ENCODE measurements at regions not wholly inside any gene's neighbourhood (a gene's known extent, or its start where the extent isn't known, plus 50 kb on each side); places are given as distances from the start of the nearest gene placed in this dataset.
"Not testable (repeated sequence)": the region's sequence is repeated elsewhere in the genome, so short reads cannot be mapped to it uniquely, and the experiment has no call there.

- Mint-ChIP-seq H3K27ac (no peak overlapping the region), H3K27me3 (ENCODE audit: low read depth) (no peaks in the 10 kb centered on the region), H3K4me1 (ENCODE audit: low read depth) (no peaks in the 10 kb centered on the region), H3K36me3 (ENCODE audit: low read depth) (no peaks in the 10 kb centered on the region), H3K9me3 (ENCODE audit: insufficient read depth) (no peaks in the 10 kb centered on the region), H3K4me3 (no peak overlapping the region)
- ATAC-seq (no peak), DNase-seq (no peak)
- CTCF ChIA-PET, result no interaction called here
- POLR2A ChIA-PET, result no interaction called here
Observed at GRCh38 chr16:47976636-47977210, 179.1 kb downstream of the ABCC12 start.

- POLR2A ChIA-PET; H3K36me3 Mint-ChIP-seq (ENCODE audit: low read depth): not testable (repeated sequence)
Observed at GRCh38 chr16:47974971-47975370, 180.8 kb downstream of the ABCC12 start.

DNA sequence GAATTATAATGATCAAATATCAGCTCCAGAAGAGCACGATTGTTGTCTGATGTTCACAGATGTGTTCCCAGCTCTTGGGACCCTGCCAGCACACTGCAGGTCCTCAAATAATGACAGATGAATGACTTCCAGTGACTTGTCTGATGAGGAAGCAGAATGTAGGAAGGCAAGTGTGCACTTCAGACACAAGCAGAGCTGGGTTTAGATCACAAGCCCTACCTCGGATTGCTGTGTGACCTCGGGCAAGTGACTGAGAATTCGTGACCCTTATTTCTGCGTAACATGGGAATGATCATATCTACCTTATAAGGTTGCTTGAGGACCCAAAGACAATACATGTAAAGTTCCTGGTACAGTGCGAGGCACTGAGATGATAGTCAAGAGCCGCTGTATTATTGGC lies 182.2 kb downstream of the ABCC12 start:
- ATAC-seq (no peak), DNase-seq (no peak)
- H3K36me3 Mint-ChIP-seq (ENCODE audit: low read depth), result no peaks in the 10 kb centered on the region
- POLR2A ChIA-PET, result no interaction called here
- no peak overlapping the region for H3K27ac Mint-ChIP-seq
- H3K27me3 Mint-ChIP-seq (ENCODE audit: low read depth), result no peaks in the 10 kb centered on the region
- no peaks in the 10 kb centered on the region for H3K4me1 Mint-ChIP-seq (ENCODE audit: low read depth)
- no peak overlapping the region for H3K4me3 Mint-ChIP-seq
- H3K9me3 Mint-ChIP-seq (ENCODE audit: insufficient read depth), result no peaks in the 10 kb centered on the region
- CTCF ChIA-PET, result no interaction called here

More at GRCh38 chr16:47974971-47975370, 180.8 kb downstream of the ABCC12 start:
- H3K4me1 Mint-ChIP-seq (ENCODE audit: low read depth); H3K27ac Mint-ChIP-seq; H3K27me3 Mint-ChIP-seq (ENCODE audit: low read depth); CTCF ChIA-PET; H3K4me3 Mint-ChIP-seq; ATAC-seq; DNase-seq; H3K9me3 Mint-ChIP-seq (ENCODE audit: insufficient read depth): not testable (repeated sequence)

DNA sequence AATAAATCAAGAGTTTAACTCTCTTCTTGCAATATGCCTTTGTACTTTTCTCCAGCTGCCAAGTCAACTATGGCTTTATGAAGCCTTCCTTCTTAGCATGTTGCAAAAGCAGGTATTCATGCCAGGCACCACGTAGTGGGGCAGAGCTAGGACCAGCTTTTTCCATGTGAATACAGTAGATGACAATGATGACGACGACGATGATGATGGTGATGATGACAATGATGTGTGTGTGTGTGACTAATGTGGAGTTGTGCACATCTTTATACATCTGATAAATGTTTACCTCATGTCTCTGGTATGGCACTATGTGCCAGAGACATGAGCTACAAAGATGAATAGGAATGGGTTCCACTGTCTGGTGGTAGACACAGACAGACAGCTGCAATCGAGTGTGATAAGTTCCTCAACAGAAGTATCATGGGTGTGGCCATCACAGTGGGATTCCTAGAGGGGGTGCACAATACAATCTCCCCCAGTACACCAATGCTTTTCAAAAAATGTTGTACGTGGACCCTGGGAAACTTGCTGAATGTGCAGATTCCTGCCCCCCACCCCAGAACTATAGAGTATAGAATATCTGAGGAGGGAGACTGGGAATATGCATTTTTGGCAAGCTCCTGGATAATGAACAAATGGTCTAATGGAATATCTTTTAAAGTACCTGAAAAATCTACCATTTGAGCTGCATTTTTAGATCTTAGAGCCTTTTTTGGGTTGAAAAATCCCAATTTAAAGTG lies 183.4 kb downstream of the ABCC12 start:
- no peaks in the 10 kb centered on the region for H3K36me3 Mint-ChIP-seq (ENCODE audit: low read depth)
- DNase-seq, result no peak
- no peak for ATAC-seq
- CTCF ChIA-PET, result no interaction called here
- no peak overlapping the region for H3K27ac Mint-ChIP-seq
- no peaks in the 10 kb centered on the region for H3K27me3 Mint-ChIP-seq (ENCODE audit: low read depth)
- H3K9me3 Mint-ChIP-seq (ENCODE audit: insufficient read depth), result no peaks in the 10 kb centered on the region
- POLR2A ChIA-PET, result no interaction called here
- H3K4me1 Mint-ChIP-seq (ENCODE audit: low read depth), result no peaks in the 10 kb centered on the region
- H3K4me3 Mint-ChIP-seq, result no peak overlapping the region

GRCh38 chr16:47971225-47971624 lies 184.6 kb downstream of the ABCC12 start:
- DNase-seq, result no peak
- no peak overlapping the region for H3K27ac Mint-ChIP-seq
- CTCF ChIA-PET, result no interaction called here
- no peaks in the 10 kb centered on the region for H3K9me3 Mint-ChIP-seq (ENCODE audit: insufficient read depth)
- H3K4me3 Mint-ChIP-seq, result no peak overlapping the region
- no peaks in the 10 kb centered on the region for H3K4me1 Mint-ChIP-seq (ENCODE audit: low read depth)
- H3K36me3 Mint-ChIP-seq (ENCODE audit: low read depth), result no peaks in the 10 kb centered on the region
- POLR2A ChIA-PET, result no interaction called here
- ATAC-seq, result no peak
- no peaks in the 10 kb centered on the region for H3K27me3 Mint-ChIP-seq (ENCODE audit: low read depth)

- Mint-ChIP-seq H3K9me3 (ENCODE audit: insufficient read depth) (no peaks in the 10 kb centered on the region), H3K27me3 (ENCODE audit: low read depth) (no peaks in the 10 kb centered on the region), H3K4me3 (no peak overlapping the region), H3K27ac (no peak overlapping the region), H3K4me1 (ENCODE audit: low read depth) (no peaks in the 10 kb centered on the region), H3K36me3 (ENCODE audit: low read depth) (no peaks in the 10 kb centered on the region)
- POLR2A ChIA-PET, result no interaction called here
- no peak for DNase-seq
- ATAC-seq, result no peak
- CTCF ChIA-PET, result no interaction called here
Observed at GRCh38 chr16:47970291-47970931, 185.4 kb downstream of the ABCC12 start.

DNA sequence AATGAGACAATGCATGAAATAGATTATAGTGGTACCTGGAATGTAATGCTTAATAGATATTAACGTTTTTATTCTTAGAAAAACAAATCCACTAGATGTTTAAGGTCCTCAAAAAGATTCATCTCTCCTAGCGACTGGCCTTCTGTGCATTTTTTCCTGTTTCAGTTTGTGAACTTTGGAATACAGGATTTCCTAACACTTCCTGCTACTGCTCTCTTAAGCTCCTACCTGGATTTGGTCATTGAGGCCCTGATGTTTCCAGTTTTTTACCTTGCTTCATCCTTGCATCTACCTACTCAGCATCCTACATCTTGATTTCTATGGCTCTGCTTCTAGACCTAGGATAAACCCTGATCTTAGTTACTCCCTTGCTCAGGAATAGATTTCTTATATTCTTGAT lies 188.4 kb downstream of the ABCC12 start:
- H3K27ac Mint-ChIP-seq, result no peak overlapping the region
- no peak for DNase-seq
- no peaks in the 10 kb centered on the region for H3K9me3 Mint-ChIP-seq (ENCODE audit: insufficient read depth)
- H3K27me3 Mint-ChIP-seq (ENCODE audit: low read depth), result no peaks in the 10 kb centered on the region
- ChIA-PET POLR2A (no interaction called here), CTCF (no interaction called here)
- H3K4me3 Mint-ChIP-seq, result no peak overlapping the region
- no peak for ATAC-seq
- no peaks in the 10 kb centered on the region for H3K4me1 Mint-ChIP-seq (ENCODE audit: low read depth)
- no peaks in the 10 kb centered on the region for H3K36me3 Mint-ChIP-seq (ENCODE audit: low read depth)

- DNase-seq (no peak), ATAC-seq (no peak)
- ChIA-PET CTCF (no interaction called here), POLR2A (no interaction called here)
- no peaks in the 10 kb centered on the region for H3K4me1 Mint-ChIP-seq (ENCODE audit: low read depth)
- H3K4me3 Mint-ChIP-seq, result no peak overlapping the region
- H3K27ac Mint-ChIP-seq, result no peak overlapping the region
- H3K9me3 Mint-ChIP-seq (ENCODE audit: insufficient read depth), result no peaks in the 10 kb centered on the region
- H3K27me3 Mint-ChIP-seq (ENCODE audit: low read depth), result no peaks in the 10 kb centered on the region
- H3K36me3 Mint-ChIP-seq (ENCODE audit: low read depth), result no peaks in the 10 kb centered on the region
Observed at GRCh38 chr16:47966325-47966724, 189.5 kb downstream of the ABCC12 start.

DNA sequence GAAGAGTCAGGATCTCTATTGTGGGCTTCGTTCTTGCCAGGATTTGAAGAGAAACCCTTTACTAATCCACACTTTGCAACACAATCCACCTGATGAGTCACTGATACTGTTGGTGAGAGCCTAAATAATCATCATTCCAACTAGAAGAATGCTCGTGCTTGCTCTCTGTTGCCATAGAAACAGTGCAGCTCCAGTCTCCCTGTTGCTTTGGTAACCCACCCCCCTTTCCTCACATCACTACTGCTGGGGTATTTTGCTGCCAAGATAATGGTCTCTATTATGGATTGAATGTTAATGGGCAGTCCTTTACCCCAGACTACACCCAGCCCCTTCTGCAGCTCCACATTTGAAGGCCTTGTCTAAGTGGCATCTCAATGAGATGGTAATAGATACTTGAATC lies 190.4 kb downstream of the ABCC12 start:
- ChIA-PET CTCF (no interaction called here), POLR2A (no interaction called here)
- Mint-ChIP-seq H3K27ac (no peak overlapping the region), H3K36me3 (ENCODE audit: low read depth) (no peaks in the 10 kb centered on the region), H3K9me3 (ENCODE audit: insufficient read depth) (no peaks in the 10 kb centered on the region), H3K4me1 (ENCODE audit: low read depth) (no peaks in the 10 kb centered on the region), H3K4me3 (no peak overlapping the region), H3K27me3 (ENCODE audit: low read depth) (no peaks in the 10 kb centered on the region)
- ATAC-seq, result no peak
- DNase-seq, result no peak

GRCh38 chr16:47958726-47959125 lies 197.1 kb downstream of the ABCC12 start:
- DNase-seq (no peak), ATAC-seq (no peak)
- ChIA-PET POLR2A (no interaction called here), CTCF (no interaction called here)
- H3K9me3 Mint-ChIP-seq (ENCODE audit: insufficient read depth), result no peaks in the 10 kb centered on the region
- H3K4me1 Mint-ChIP-seq (ENCODE audit: low read depth), result no peaks in the 10 kb centered on the region
- H3K4me3 Mint-ChIP-seq, result no peak overlapping the region
- no peaks in the 10 kb centered on the region for H3K27me3 Mint-ChIP-seq (ENCODE audit: low read depth)
- no peaks in the 10 kb centered on the region for H3K36me3 Mint-ChIP-seq (ENCODE audit: low read depth)
- no peak overlapping the region for H3K27ac Mint-ChIP-seq

DNA sequence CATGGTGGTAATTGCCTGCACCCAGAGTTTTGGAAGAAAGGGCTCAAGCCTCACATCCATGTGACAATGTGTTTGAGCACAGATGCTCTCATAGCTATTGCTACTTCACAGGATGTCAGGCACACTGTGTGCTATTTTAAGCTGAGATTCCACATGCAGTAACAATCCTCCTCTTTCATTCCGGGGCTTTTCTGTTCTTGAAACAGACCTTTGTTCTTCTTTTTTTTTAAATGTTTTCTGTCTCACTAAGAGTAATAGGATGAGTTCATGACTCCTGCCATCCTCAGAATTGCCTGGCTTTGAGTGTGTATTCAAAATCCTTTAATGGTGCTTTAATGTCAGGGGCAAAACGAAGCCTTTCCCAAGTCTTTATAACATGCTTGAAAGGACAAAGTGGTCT lies 198.9 kb downstream of the ABCC12 start:
- Mint-ChIP-seq H3K27ac (no peak overlapping the region), H3K4me3 (no peak overlapping the region), H3K4me1 (ENCODE audit: low read depth) (no peaks in the 10 kb centered on the region), H3K9me3 (ENCODE audit: insufficient read depth) (no peaks in the 10 kb centered on the region), H3K36me3 (ENCODE audit: low read depth) (no peaks in the 10 kb centered on the region), H3K27me3 (ENCODE audit: low read depth) (no peaks in the 10 kb centered on the region)
- ATAC-seq, result no peak
- POLR2A ChIA-PET, result no interaction called here
- DNase-seq, result no peak
- CTCF ChIA-PET, result no interaction called here

DNA sequence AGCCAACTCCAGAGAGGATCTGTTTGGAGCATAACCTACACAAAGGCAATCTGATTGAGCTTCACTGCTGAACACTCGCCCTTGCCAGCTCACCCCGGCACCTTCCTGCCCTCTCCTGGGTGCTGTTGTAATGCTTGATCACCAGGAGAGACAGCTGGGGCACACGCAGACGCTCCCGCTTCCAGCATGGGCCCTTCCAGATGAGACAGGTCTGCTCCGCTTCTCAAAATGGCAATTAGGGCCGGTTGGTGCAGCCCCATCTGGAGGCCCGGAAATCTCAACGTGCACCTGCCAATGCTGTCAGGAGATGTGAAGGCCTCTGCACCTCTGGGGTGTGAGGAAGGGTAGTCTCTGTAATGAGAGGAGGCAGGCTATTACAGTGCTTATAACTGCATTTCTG lies 206.1 kb downstream of the ABCC12 start:
- no peak overlapping the region for H3K27ac Mint-ChIP-seq
- H3K36me3 Mint-ChIP-seq (ENCODE audit: low read depth), result no peaks in the 10 kb centered on the region
- H3K27me3 Mint-ChIP-seq (ENCODE audit: low read depth), result no peaks in the 10 kb centered on the region
- no peaks in the 10 kb centered on the region for H3K9me3 Mint-ChIP-seq (ENCODE audit: insufficient read depth)
- ATAC-seq (no peak), DNase-seq (no peak)
- ChIA-PET CTCF (no interaction called here), POLR2A (no interaction called here)
- no peaks in the 10 kb centered on the region for H3K4me1 Mint-ChIP-seq (ENCODE audit: low read depth)
- no peak overlapping the region for H3K4me3 Mint-ChIP-seq

DNA sequence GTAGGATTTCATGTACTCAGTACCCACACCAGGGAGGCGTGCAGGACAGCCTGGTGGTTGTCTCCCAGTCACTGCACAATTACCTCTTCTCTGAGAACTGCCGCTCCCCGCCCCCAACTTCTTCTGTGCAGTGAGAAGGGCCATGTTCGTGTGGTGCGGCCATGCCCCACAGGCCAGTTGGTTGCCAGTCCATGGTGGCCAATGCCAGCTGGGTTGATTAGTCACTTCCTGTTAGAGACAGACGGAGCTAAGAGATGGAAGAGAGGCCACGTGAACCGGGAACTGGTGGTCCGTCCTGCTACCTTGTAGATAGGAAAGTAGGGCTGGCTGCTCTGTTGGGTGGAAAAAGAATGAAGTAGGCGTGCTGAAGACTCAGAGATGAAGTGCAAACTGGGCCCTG lies 206.5 kb downstream of the ABCC12 start:
- H3K4me1 Mint-ChIP-seq (ENCODE audit: low read depth), result no peaks in the 10 kb centered on the region
- H3K4me3 Mint-ChIP-seq, result no peak overlapping the region
- H3K9me3 Mint-ChIP-seq (ENCODE audit: insufficient read depth), result no peaks in the 10 kb centered on the region
- no peaks in the 10 kb centered on the region for H3K36me3 Mint-ChIP-seq (ENCODE audit: low read depth)
- no peak for DNase-seq
- POLR2A ChIA-PET, result no interaction called here
- H3K27ac Mint-ChIP-seq, result no peak overlapping the region
- no peak for ATAC-seq
- CTCF ChIA-PET, result no interaction called here
- no peaks in the 10 kb centered on the region for H3K27me3 Mint-ChIP-seq (ENCODE audit: low read depth)
